ENCODE measurements at regions not wholly inside any gene's neighbourhood (a gene's known extent, or its start where the extent isn't known, plus 50 kb on each side); places are given as distances from the start of the nearest gene placed in this dataset.

DNA sequence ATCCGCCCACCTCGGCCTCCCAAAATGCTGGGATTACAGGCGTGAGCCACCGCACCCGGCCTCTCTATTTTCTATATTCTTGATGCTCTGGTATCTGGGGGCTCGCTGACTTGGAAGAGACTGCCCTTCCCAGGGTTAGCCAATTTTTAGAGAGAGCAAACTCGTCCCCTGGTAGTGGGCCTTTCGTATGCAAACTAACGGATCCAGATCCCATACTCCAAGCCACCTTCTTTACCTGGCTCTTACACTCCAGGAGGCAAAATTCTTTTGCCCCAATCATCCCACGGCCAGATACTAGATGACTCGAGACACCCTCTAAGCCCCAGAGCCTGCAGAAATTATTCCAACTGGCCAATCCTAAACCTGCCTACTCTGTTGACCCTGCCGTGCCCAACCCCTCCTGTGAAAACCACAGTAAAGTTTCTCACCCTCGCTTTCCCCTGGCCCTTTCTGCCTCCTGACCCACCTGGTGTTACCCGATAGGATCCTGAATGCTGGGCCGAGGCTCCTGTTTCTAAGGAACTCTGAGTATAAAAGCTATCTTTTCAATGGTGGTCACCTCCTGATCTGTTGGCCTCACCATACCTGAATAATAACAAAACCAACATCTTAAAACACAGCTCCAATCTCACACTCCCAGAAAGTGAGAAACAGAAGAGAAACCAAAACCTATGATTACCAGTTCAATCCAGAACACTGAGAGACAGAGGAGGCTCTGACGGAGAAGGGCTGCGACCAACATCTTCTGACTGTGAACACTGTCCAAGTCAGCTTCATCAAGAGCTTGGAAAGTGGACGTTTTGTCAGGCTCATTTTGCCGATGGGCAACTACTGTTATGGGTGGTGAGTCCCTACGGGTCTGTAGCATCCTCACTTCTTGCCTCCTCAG, 57.6 kb upstream of the ZNF532 start:
- TF ChIP-seq MED1 (CRISPR knock-in tag; IDR thresholded peaks at IDR 0.05; ENCODE audit: borderline replicate concordance) = no peak
- TF ChIP-seq, protein P1, sequence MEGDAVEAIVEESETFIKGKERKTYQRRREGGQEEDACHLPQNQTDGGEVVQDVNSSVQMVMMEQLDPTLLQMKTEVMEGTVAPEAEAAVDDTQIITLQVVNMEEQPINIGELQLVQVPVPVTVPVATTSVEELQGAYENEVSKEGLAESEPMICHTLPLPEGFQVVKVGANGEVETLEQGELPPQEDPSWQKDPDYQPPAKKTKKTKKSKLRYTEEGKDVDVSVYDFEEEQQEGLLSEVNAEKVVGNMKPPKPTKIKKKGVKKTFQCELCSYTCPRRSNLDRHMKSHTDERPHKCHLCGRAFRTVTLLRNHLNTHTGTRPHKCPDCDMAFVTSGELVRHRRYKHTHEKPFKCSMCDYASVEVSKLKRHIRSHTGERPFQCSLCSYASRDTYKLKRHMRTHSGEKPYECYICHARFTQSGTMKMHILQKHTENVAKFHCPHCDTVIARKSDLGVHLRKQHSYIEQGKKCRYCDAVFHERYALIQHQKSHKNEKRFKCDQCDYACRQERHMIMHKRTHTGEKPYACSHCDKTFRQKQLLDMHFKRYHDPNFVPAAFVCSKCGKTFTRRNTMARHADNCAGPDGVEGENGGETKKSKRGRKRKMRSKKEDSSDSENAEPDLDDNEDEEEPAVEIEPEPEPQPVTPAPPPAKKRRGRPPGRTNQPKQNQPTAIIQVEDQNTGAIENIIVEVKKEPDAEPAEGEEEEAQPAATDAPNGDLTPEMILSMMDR (IDR thresholded peaks at IDR 0.05 in 2 of 3, conservative IDR thresholded peaks at IDR 0.05 in 1 of 3; ENCODE audit: insufficient read depth in 2 of 3, low read depth in 1 of 3, low read length in 3 of 3) = no peak
- TF ChIP-seq ELF4 (CRISPR knock-in tag; IDR thresholded peaks at IDR 0.05) = no peak
- TF ChIP-seq POLR2A (conservative IDR thresholded peaks at IDR 0.05) = no peak
- TF ChIP-seq NRF1 (conservative IDR thresholded peaks at IDR 0.05 in 1 of 2, IDR thresholded peaks at IDR 0.05 in 1 of 2) = no peak
- TF ChIP-seq BRCA1 (IDR thresholded peaks at IDR 0.05) = no peak
- TF ChIP-seq BRCA1 (CRISPR knock-in tag; IDR thresholded peaks at IDR 0.05) = no peak
- no peak for TF ChIP-seq NCOA2 (IDR thresholded peaks at IDR 0.05; ENCODE audit: partially characterized antibody in 2 of 2)
- TF ChIP-seq, protein P2, sequence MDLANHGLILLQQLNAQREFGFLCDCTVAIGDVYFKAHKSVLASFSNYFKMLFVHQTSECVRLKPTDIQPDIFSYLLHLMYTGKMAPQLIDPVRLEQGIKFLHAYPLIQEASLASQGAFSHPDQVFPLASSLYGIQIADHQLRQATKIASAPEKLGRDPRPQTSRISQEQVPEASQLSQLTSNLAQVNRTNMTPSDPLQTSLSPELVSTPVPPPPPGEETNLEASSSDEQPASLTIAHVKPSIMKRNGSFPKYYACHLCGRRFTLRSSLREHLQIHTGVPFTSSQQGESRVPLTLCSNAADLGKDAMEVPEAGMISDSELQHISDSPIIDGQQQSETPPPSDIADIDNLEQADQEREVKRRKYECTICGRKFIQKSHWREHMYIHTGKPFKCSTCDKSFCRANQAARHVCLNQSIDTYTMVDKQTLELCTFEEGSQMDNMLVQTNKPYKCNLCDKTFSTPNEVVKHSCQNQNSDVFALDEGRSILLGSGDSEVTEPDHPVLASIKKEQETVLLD (IDR thresholded peaks at IDR 0.05) = no peak
- no peak for TF ChIP-seq ILK (tag; IDR thresholded peaks at IDR 0.05; ENCODE audit: borderline replicate concordance, low read depth)
